ENCODE measurements at regions not wholly inside any gene's neighbourhood (a gene's known extent, or its start where the extent isn't known, plus 50 kb on each side); places are given as distances from the start of the nearest gene placed in this dataset.

DNA sequence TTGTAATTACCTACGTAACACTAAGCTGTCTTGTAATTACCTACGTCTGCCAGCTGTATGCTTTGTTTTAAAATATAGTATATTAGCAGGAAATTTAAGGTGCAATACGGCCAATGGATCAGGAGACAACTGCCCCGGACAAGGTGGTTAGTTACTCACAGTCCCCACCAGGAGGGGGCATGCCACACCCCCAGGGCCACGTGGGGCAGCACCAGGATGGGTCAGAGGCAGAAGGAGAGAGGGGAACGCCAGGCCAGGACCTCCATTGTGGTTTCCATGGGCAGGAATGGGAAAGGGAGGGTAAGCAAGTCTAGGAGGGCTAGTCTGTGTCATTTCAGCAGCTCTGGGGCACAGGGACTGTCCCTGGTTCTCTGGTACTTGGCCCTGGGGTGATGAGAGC lies 140.1 kb downstream of the URI1 start:
- H3K9ac ChIP-seq (ENCODE audit: low read depth, low read length) = no peak overlapping the region
- H3K9me3 ChIP-seq (ENCODE audit: control insufficient read depth, insufficient read depth, low read length) = peaks cover 2% of the 10 kb centered on the region; the same call in 1 of the 2 replicates
- H3K27ac ChIP-seq (ENCODE audit: insufficient read depth, low read length) = no peak overlapping the region
- BruUV-seq (replicated peaks) = no TSS peak
- H3K36me3 ChIP-seq (ENCODE audit: control insufficient read depth, insufficient read depth, low read length) = no peaks in the 10 kb centered on the region
- H2AK5ac ChIP-seq (ENCODE audit: low read depth, low read length) = no peak overlapping the region
- CTCF ChIA-PET = interaction anchor here (0.6 kb wide), 1 partner anchor 26 kb away, joined by 3 read pairs; no protein-coding TSS in a partner anchor
- no peaks in the 10 kb centered on the region for H3K9me1 ChIP-seq (ENCODE audit: insufficient read depth, low read length)
- H4K8ac ChIP-seq (ENCODE audit: low read depth in 2 of 2, low read length in 2 of 2) = no peak overlapping the region
- dilution Hi-C loops (cut with HindIII; ENCODE audit: low sequenced_read_pairs, unreplicated experiment) = no loop called here
- no peak overlapping the region for H3K4me2 ChIP-seq (ENCODE audit: low read depth, low read length)
- no peak overlapping the region for H3K56ac ChIP-seq (ENCODE audit: extremely low read depth, insufficient read depth, low read length)
- H3K27me3 ChIP-seq (ENCODE audit: control insufficient read depth, insufficient read depth, low read length) = no peaks in the 10 kb centered on the region
- no peak for DNase-seq
- H2BK5ac ChIP-seq (ENCODE audit: low read depth, low read length, poor library complexity, severe bottlenecking) = no peak overlapping the region
- POLR2A ChIA-PET (ENCODE audit: unreplicated experiment) = no interaction called here
- H2AFZ ChIP-seq (replicated peaks; ENCODE audit: low read length, poor library complexity) = no peak overlapping the region
- no peak overlapping the region for H4K91ac ChIP-seq (ENCODE audit: insufficient read depth, low read depth, low read length)
- no peak overlapping the region for H2BK120ac ChIP-seq (ENCODE audit: low read depth, low read length)
- no peaks in the 10 kb centered on the region for H3K79me1 ChIP-seq (ENCODE audit: low read depth in 1 of 2, low read length in 2 of 2)
- H2AK9ac ChIP-seq (replicated peaks; ENCODE audit: low read depth, low read length, poor library complexity) = no peak overlapping the region
- H3K18ac ChIP-seq (ENCODE audit: low read depth, low read length) = no peak overlapping the region
- no peak for ATAC-seq (ENCODE audit: low read depth)
- no peak overlapping the region for H4K5ac ChIP-seq (ENCODE audit: low read depth, low read length)
- no peaks in the 10 kb centered on the region for H4K20me1 ChIP-seq (ENCODE audit: insufficient read depth, low read length)
- WGBS, 2 experiments (ENCODE audit: extremely low coverage in 2 of 2, insufficient read length in 1 of 2) = 40% methylated on average over 2 of the region's 6 CpGs; no CpG with 5 or more reads in 1 of the 2 experiments
- no peaks in the 10 kb centered on the region for H3K4me1 ChIP-seq (ENCODE audit: control insufficient read depth, insufficient read depth, low read length)
- H2BK15ac ChIP-seq (ENCODE audit: low read depth, low read length) = no peak overlapping the region
- no peak overlapping the region for H3K14ac ChIP-seq (replicated peaks; ENCODE audit: low read depth, low read length)
- no peak overlapping the region for H3K4ac ChIP-seq (ENCODE audit: low read depth, low read length)
- no peak overlapping the region for H3K23ac ChIP-seq (ENCODE audit: low read depth, low read length)
- in situ Hi-C loops (cut with MboI; ENCODE audit: low sequenced_read_pairs) = no loop called here
- H3K4me3 ChIP-seq (ENCODE audit: insufficient read depth, low read depth, low read length) = no peak overlapping the region
- intact Hi-C loops (cut with micrococcal nuclease) = no loop called here
- TF ChIP-seq RCOR1 (IDR thresholded peaks at IDR 0.05; ENCODE audit: insufficient replicate concordance, low read length) (no peak), SMC3 (IDR thresholded peaks at IDR 0.05; ENCODE audit: low read depth, low read length) (no peak), MAZ (IDR thresholded peaks at IDR 0.05; ENCODE audit: borderline replicate concordance, low read depth, low read length) (no peak), CEBPB (IDR thresholded peaks at IDR 0.05; ENCODE audit: low read depth, low read length) (no peak), NFE2L2 (IDR thresholded peaks at IDR 0.05; ENCODE audit: low read depth, low read length) (no peak), FOS (IDR thresholded peaks at IDR 0.05; ENCODE audit: low read depth, low read length) (no peak), CHD1 (IDR thresholded peaks at IDR 0.05; ENCODE audit: low read depth, low read length) (no peak), BHLHE40 (IDR thresholded peaks at IDR 0.05; ENCODE audit: low read depth, low read length) (no peak), MXI1 (IDR thresholded peaks at IDR 0.05; ENCODE audit: borderline replicate concordance, low read depth, low read length) (no peak), MAFK (IDR thresholded peaks at IDR 0.05; ENCODE audit: low read depth, low read length) (no peak), POLR2A (IDR thresholded peaks at IDR 0.05; ENCODE audit: low read depth, low read length) (no peak), RAD21 (IDR thresholded peaks at IDR 0.05; ENCODE audit: low read length) (no peak), RFX5 (IDR thresholded peaks at IDR 0.05; ENCODE audit: low read depth, low read length) (no peak)
- TF ChIP-seq, protein P1, sequence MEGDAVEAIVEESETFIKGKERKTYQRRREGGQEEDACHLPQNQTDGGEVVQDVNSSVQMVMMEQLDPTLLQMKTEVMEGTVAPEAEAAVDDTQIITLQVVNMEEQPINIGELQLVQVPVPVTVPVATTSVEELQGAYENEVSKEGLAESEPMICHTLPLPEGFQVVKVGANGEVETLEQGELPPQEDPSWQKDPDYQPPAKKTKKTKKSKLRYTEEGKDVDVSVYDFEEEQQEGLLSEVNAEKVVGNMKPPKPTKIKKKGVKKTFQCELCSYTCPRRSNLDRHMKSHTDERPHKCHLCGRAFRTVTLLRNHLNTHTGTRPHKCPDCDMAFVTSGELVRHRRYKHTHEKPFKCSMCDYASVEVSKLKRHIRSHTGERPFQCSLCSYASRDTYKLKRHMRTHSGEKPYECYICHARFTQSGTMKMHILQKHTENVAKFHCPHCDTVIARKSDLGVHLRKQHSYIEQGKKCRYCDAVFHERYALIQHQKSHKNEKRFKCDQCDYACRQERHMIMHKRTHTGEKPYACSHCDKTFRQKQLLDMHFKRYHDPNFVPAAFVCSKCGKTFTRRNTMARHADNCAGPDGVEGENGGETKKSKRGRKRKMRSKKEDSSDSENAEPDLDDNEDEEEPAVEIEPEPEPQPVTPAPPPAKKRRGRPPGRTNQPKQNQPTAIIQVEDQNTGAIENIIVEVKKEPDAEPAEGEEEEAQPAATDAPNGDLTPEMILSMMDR (conservative IDR thresholded peaks at IDR 0.05; ENCODE audit: low read depth, low read length) = no peak
- TF ChIP-seq, protein P2, sequence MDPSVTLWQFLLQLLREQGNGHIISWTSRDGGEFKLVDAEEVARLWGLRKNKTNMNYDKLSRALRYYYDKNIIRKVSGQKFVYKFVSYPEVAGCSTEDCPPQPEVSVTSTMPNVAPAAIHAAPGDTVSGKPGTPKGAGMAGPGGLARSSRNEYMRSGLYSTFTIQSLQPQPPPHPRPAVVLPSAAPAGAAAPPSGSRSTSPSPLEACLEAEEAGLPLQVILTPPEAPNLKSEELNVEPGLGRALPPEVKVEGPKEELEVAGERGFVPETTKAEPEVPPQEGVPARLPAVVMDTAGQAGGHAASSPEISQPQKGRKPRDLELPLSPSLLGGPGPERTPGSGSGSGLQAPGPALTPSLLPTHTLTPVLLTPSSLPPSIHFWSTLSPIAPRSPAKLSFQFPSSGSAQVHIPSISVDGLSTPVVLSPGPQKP (IDR thresholded peaks at IDR 0.05; ENCODE audit: borderline replicate concordance, low read depth, low read length) = no peak
- TF ChIP-seq, protein P3, sequence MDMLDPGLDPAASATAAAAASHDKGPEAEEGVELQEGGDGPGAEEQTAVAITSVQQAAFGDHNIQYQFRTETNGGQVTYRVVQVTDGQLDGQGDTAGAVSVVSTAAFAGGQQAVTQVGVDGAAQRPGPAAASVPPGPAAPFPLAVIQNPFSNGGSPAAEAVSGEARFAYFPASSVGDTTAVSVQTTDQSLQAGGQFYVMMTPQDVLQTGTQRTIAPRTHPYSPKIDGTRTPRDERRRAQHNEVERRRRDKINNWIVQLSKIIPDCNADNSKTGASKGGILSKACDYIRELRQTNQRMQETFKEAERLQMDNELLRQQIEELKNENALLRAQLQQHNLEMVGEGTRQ (IDR thresholded peaks at IDR 0.05; ENCODE audit: low read depth, low read length) = no peak
- H2BK20ac ChIP-seq (ENCODE audit: low read depth, low read length) = no peak overlapping the region

Measured in IMR-90 (cell line).